ENCODE measurements at regions not wholly inside any gene's neighbourhood (a gene's known extent, or its start where the extent isn't known, plus 50 kb on each side); places are given as distances from the start of the nearest gene placed in this dataset.

DNA sequence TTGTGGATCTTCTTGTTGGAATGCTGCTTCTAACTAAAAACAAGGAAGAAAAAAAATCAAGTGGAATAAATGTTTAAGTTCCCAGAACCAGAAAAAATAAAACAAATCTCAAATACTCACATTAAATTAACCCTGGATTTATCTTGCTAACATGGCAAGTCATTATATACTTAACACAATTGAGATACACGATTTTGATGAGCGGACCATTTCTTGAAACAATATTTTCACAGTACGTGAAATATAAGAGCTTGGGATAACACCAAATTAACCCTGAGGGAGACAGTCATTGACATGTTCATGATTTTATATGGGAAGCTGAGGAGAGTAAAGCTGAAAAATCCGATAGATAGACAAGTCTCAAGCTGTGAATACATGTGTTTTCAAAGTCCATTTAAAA lies 128.6 kb downstream of the PTCSC3 start:
- TF ChIP-seq, protein P1, sequence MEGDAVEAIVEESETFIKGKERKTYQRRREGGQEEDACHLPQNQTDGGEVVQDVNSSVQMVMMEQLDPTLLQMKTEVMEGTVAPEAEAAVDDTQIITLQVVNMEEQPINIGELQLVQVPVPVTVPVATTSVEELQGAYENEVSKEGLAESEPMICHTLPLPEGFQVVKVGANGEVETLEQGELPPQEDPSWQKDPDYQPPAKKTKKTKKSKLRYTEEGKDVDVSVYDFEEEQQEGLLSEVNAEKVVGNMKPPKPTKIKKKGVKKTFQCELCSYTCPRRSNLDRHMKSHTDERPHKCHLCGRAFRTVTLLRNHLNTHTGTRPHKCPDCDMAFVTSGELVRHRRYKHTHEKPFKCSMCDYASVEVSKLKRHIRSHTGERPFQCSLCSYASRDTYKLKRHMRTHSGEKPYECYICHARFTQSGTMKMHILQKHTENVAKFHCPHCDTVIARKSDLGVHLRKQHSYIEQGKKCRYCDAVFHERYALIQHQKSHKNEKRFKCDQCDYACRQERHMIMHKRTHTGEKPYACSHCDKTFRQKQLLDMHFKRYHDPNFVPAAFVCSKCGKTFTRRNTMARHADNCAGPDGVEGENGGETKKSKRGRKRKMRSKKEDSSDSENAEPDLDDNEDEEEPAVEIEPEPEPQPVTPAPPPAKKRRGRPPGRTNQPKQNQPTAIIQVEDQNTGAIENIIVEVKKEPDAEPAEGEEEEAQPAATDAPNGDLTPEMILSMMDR (IDR thresholded peaks at IDR 0.05), result no peak
- no peak for TF ChIP-seq POLR2A (IDR thresholded peaks at IDR 0.05)

Measured in heart left ventricle (tissue), 13 donors.